GM21447 (cell line): ENCODE measurements at regions not wholly inside any gene's neighbourhood (a gene's known extent, or its start where the extent isn't known, plus 50 kb on each side); places are given as distances from the start of the nearest gene placed in this dataset.

ENCODE experiments used
- ATAC-seq: cut with Tn5 transposase; IDR thresholded peaks from one replicate; pipeline ENCODE4 v1.9.1; 2021; ENCODE audit not compliant: unreplicated experiment

DNA sequence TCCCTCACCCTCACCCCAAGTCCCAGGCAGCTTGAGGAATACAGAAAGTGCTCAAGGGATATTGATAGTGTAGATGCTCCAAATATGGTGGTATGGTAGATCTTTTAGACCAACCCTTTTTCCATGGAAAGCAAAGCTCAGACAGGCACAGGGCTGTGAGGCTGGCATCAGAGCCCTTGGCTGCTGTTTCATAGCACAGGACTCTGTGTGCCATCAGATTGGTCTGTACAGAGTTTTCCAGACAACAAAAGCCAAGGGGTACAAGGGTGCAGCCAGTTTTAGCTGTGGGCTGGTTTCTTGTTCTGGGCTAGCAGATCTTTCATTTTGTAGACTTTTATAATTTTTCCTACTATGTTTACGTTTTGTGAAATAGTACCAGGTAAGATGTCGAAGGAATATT is 296.9 kb upstream of the TNP1 start:
- ATAC-seq = no peak

DNA sequence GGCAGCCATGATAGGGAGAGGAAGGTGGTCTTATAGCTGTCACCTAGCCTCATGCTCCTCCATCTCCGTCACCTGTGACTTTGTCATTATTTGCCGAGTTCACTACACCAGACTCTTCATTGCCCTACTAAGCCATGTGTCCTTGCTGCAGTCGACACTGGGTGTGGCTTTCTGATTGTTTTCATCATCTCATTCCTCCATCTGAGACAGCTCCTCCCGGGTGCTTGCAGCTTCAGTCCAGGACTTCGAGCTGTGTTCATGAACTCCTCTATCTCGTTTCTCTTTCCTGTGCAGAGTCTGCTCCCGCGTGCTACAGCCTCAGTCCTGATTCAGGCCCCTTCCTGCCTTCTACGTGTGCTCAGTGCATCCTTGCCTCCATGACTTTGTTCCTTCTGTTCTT is 295.1 kb upstream of the TNP1 start:
- ATAC-seq = no peak

DNA sequence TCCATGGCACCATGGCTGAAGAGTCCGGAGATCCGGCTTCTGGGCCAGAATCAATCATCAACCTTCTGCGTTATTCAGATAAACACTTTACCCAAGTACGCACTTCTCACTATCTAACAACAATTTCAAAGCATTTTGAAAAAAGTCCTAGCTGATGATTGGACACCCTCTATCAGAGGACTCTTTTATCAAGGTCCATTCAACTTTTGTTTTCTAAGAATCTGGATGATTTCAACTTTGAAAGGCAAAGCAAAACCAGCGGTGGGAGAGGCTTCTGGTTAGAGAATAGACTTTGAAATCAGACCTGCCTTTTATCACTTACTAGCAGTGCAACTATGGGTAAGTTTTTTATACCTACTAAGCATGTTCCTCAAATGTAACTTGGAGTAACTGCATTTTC is 293.6 kb upstream of the TNP1 start:
- ATAC-seq = no peak

DNA sequence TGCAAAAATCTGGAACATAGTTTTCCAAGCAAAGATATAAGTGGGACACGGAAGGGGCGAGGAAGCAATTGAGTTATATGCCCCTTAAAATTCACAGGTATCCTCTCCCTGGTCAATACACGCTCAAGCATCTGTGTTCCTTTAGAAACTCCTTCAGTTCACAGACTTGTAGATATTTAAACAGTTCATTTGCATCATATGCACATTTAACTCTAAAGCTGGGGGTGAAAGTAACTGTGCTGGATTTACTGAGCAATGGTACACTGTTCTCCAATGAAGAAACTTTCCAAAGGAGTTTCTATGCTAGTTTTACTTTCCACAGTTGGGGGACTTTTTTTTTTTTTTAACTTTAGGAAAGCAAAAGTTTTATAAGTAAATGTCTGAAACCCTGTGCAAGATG is 293.0 kb upstream of the TNP1 start:
- ATAC-seq = no peak

DNA sequence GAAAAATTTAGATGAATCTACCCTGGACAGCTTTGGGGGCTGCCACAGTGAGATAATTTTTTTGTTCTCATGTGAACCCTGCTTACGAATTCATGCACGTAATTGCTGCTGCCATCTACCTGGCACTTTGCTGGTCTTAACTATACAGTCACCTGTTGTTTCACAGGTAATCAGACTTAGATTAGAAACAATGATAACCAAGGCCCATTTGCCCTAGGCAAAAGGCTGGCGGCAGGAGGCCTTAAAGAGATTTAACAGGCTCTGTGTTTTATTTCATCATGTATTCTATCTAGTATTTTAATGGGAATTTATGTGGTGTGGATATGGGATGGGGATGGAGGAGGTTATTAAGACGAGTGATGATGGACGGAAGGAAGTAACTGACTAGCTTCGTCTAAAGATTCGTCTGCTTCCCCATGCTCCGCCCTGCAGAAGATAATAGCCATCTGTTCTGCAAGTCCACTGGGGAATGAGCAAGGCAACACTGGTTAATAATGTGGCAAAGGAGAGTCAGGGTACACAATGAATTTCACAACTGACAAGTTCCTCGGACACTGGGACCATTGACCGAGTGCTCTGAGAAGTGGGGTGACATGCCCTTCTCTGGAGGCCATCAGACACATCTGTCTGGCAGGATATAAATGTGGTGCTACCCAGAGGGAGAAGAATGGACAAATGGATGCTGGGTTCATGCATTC is 291.8 kb upstream of the TNP1 start:
- no peak for ATAC-seq

DNA sequence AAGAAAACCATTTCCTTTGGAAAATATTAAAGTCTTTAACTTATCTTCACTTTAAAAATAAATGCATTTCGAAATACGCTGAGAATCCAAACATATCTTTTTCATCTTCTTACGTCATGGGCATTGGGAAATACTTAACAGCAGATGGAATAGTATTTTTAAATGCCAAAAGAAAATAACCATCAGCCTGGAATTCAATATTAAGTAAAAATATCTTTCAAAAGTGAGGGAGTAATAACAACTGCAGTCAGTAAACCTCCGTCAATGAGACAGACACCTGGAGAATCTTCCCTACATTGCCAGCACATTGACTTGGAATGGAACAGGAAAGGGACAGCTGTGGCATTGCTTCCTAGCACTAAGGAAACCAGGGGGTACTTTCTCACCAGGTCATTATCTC is 290.4 kb upstream of the TNP1 start:
- no peak for ATAC-seq

DNA sequence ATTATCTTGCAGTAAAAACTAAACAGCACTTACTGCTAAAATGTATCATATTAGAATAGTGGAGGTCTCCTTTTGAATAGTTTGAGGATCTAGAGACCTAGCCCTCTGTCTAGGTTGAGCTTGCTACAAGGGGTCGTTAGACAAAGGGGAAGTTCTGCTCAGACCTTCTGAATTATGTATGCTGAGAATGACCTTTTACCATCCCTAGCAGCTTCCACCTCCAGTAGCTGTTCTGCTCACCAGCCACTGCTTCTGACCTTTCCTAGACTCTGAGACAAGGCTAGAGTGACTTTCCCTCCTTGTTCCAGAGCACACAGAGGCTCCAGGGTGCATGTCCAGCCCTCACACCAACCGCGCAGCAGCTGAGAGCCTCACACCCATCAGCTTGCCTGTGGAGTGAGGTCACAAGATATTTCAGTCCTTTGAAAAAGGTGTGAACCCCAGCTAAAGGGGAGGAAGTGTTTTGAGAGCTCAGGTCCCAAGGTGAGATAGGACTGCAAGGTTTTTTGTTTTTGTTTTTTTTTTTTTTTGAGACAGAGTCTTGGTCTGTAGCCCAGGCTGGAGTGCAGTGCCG is 289.3 kb upstream of the TNP1 start:
- no peak for ATAC-seq

DNA sequence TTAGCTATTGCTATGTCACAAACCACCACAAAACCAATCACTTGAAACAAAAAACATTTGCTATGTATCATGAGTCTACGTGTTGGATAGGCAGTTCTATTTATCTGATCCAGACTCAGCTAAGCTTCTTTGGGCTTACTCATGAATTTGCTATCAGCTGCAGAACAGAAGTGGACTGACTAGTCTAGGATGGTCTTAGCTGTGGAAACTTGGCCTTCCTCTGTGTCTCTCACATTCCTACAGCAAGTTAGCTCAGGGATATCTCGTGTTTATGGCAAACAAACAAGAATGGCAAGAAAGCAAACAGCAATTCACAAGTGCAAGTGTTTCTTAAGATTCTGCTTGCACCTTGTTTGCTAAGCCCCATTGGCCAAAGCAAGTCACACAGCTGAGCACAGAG is 288.0 kb upstream of the TNP1 start:
- ATAC-seq = no peak

DNA sequence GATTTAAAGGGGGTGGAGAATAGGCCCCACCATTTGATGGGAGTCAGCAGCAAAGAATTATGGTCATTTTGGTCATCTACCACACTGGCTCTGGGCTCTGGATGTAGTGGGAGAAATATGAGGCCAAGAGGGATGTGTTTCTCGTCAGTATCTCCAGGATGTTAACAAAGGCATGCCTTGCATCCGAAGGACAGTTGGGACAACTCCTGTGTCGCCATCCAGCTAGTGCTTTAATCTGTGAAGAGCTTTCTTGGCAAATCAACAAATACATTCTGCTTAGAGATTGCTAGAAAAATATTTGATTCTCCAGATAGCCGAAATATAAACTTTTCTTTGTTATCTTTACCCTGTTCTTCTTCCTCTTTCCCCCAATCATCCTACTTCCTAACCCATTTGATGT is 287.1 kb upstream of the TNP1 start:
- ATAC-seq = no peak

DNA sequence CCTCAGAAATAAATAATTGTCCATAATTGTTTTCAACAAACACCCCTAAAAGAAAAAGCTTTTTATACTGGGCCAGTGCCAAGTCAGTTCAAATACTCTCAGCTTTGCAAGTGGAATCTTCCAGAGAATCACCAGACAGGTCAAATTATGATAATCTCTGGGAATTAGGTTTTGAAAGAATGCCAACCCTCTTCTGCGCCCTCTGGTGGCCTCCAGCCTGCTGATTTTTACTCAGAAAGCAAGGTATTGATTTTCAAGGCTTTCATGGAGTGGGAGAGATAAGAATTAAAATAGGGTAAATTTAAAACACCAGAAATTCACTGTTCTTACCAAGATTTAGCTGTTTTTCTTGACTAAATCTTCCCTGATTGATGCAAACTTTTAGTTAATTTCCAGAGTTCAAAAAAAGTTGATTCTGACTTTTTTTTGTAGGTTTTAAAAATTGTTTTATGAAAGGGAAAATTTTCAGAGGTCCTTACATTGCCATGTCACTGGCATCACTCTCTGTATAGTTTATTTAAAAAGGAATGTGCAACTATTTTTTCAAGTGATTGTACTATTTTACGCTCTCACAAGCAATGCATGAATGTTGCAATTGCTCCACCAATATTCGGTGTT is 282.9 kb upstream of the TNP1 start:
- no peak for ATAC-seq

DNA sequence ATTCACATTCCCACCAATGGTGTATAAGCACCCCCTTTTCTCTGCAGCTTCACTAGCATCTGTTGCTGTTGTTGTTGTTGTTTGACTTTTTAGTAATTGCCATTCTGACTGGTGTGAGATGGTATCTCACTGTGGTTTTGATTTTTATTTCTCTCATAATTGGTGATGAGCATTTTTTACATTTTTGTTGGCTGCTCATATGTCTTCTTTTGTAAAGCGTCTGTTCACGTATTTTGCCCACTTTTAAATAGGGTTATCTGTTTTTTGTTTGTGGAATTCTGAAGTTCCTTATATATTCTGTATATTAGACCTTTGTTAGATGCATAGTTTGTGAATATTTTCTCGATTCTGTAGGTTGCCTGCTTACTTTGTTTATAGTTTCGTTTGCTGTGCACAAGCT is 278.4 kb upstream of the TNP1 start:
- ATAC-seq = no peak

DNA sequence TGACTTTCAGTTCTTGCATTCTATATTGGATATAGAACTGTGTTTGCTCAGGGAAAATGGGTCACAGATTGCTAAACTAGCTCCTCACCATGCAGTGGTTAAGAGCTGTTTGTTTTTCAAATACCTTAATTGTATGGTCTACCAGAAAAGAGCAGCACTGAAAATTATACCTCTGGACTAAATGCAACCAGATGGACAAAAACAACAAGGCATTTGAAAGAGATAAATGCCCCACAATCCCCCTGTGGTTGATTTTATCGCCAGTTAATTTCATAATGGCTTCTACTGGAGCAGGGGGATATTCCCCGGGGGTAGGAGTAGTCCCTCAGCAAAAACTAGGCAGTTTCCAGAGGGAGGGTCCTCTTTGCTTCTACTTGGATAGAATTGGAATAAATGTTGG is 267.9 kb upstream of the TNP1 start:
- no peak for ATAC-seq

DNA sequence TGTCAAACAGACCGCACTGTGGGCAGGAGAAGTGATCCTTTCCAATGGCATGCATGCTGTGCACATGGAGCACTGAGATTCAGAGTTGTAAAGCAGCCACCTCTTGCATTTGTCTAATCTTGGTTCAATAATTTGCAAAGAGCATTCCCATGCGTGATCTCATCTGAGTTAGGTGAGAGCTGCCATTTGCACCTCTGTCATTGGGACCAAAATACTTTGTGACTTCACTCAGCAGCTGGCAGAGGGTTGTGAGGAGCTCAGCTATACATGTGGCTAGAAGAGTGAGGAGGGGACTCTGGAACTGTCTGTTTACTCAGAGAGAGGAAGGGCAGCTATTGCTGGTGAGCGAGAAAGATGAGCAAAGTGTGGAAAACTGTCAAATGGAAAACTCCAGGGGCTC is 265.1 kb upstream of the TNP1 start:
- ATAC-seq = no peak

DNA sequence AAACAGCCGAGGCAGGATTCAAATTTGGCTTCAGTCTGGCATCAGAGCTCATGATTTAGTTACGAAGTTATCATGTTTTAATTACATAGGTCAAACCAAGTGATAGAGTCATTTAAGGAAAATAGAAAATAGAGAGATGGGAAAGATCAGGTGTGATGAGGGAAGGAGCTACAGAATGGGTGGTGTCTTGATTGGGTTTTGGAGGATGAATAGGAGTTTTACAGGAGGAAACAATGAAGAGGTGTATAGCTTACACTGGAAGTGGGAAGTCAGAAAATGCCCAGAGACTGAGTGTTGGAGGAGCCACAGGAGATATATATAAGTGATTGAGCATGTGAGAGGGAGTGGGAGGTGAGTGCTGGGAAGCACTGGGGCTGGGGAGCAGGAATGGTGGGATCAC is 264.2 kb upstream of the TNP1 start:
- ATAC-seq = no peak

DNA sequence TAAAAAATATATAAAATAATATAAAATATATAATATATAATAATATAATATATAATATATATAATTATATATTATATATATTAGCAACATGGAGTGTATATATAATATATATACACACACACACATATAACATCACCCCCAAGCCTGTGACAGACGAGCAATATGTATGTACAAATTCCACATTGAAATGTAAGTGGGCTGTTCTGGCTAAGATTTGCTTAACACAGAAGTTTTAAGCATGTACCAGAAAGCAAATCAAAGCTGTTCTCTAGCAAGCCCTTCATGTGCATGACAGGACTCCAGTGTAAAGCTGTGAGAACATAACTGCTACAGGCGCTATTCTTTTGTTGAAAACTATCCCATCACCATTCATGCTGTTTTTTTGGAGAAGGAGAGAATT is 261.7 kb upstream of the TNP1 start:
- ATAC-seq = no peak

DNA sequence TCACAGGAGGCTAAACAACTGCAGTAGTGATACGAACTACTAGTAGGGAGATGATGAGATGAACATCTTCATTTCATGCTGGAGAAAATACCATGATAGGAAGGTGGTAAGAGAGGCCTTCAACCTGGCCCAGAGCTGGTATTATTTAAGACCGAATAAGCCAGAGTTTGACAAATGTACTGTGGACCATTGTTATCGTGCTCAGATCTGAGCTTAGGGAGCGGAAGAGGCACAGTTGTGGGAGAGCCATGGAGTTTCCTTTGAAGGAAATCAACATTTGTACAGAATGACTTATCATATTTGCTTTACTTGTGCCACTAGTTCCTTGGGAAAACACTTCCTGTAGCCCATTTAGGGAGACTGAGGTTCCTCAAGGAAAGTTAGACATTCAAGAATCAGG is 260.6 kb upstream of the TNP1 start:
- no peak for ATAC-seq

DNA sequence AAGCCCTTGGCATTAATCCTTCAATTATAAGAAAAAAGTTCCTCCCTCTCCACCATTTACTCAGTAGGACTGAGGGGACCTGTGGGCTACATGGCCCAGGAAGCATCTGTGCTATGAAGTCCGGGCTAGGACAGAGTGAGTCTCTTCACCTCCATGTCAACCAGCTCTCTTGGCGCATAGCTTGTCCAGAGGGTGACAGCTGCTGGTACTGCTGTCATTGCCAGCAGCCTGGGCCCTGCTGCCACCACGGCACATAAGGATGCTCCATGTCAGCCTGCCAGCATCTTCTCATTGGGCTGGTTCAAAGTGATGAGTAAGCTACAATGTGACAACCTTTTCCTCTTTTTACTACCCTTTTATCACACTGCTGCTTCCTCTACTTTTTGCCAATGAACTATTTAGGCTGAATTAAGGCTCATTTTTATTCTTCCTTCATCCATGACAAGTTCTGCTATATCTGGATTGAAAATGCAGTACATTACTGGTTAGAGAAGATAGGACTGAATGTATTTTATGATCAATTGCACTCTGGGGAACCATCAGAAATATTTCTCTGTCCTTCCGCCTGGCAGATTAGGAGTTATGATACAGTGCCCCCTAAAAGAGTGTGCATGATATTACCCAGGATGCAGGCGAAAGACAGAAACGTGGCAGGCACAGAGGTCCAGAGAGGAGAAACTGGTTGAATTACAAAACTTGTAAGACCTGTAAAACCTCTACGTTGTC is 258.9 kb upstream of the TNP1 start:
- ATAC-seq = no peak

DNA sequence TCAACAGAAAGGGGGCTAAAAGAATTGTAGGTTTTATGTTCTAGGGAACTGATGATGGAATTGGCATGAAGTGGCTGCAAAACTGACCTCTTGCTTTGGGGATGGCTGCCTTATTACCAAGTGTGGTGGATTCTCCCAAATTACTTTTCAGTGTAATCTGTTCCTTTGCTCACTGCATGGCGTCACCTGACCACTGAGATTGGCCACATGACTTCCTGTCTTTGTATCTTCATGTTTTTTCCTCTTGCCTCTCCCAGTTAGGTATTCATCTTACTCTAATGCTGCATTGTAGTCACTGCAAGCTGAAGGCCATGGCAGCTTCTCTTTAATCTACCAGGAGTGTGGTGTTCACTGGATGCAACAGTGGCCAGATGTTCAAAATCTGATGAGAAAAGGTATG is 257.7 kb upstream of the TNP1 start:
- ATAC-seq = no peak

DNA sequence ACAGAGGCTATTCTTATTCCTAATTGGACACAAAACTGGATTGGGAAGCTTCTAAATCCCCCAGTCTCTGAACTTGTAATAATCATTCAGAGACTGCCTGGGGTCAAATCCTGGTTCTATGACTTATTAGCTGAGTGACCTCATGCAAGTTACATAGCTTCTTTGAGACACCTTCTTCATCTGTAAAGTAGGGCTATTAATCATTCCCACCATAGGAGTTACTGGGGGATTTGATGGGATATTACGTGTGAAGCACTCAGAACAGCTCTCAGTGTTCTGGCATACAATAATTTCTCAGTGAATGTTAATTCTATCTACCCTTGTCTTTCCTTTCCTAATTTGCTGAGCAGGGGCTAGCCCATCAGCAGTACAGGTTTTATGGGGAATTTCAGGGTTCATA is 256.7 kb upstream of the TNP1 start:
- no peak for ATAC-seq

DNA sequence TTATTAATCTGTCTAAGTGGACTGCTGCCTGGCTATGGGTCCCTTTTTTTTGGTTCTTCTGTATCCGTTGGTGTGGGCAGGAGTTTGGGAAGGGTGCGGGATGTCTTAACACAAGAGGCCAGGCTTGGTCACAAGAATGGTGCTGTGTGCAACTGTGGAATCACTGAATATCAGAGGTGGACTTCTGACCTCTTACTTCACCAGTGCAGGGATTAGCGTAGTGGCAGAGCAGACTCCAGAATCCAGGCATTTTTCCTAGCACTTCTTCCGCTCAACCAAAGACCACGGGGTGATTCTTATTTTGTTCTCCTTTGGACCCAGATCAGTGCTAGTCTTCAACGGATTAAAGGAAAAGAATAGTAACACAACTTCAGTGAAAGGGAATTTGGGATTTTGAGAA is 254.3 kb upstream of the TNP1 start:
- no peak for ATAC-seq

DNA sequence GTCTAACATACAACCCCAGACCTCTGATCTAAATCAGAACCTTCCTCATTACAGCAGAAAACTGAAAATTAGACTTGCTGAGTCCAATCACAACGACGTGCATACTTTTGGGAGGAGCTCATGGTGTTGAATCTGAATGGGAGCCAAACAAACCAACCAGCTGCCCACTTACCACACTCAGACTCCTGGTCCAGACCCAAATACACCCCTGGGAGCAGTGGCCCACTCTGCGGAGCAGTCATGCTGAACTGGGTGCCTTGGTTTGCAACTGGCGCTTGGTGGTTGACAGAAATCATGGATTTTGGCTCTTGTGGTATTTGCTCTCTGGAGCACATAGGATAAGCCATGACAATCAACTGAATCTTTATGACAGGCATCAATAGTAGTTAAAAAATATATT is 253.6 kb upstream of the TNP1 start:
- no peak for ATAC-seq

DNA sequence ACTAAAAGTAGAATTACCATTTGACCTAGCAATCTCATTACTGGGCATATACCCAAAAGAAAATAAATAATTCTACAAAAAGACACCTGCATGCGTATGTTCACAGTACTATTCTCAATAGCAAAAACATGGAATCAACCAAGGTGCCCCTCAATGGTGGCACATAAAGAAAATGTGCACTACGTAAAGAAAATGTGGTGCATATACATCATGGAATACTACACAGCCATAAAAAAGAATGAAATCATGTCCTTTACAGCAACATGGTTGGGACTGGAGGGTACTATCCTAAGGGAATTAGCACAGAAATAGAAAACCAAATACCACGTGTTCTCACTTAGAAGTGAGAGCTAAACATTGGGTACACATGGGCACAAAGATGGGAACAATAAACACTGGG is 250.7 kb upstream of the TNP1 start:
- no peak for ATAC-seq
